AG09309 (cell line): ENCODE measurements at regions not wholly inside any gene's neighbourhood (a gene's known extent, or its start where the extent isn't known, plus 50 kb on each side); places are given as distances from the start of the nearest gene placed in this dataset.

Experiments
- DNase-seq: peaks from one replicate; pipeline ENCODE4 v3.0.0-alpha.2; 2010; ENCODE audit warnings: low read depth
- H3K4me3 ChIP-seq: 2 replicates; pipeline ENCODE4 v1.5.1; 2011; ENCODE audit warnings: mild to moderate bottlenecking, low read depth, low read length, moderate library complexity; ENCODE audit not compliant: control insufficient read depth
- TF ChIP-seq, protein P1 (sequence below): IDR thresholded peaks from 2 replicates; pipeline ENCODE4 v1.5.1; 2011; ENCODE audit warnings: mild to moderate bottlenecking, low read depth, low read length, inconsistent platforms; ENCODE audit not compliant: insufficient read depth, control insufficient read depth; ENCODE audit errors: missing control alignments

DNA sequence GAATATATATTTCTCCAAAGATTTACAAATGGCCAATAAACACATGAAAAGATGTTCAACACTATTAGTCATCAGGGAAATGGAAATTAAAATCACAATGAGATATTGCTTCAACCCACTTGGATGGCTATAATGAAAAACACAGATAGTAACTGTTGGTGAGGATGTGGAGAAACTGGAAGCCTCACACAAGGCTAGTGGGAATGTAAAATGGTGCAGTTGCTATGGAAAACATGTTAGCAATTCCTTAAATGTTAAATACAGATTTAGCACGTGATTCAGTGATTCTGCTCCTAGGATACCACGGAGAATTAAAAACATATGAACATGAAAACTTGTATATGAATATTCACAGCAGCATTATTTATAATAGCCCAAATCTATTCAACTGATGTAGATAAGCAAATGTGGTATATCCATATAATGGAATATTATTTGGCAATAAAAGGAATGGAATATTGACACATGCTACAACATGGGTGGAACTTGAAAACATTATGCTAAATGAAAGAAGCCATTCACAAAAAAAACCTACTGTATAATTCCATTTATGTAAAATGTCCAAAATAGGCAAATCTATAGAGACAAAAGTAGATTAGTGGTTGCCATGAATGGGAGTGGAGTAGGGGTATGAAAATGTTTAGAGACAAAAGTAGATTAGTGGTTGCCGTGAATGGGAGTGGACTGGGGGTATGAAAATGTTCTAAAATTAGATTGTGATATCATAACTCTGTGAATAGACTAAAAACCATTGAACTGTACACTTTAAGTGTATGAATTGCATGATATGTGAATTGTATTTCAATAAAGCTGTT is 227.1 kb upstream of the DDHD1 start:
- no peak overlapping the region for H3K4me3 ChIP-seq
- TF ChIP-seq, protein P1, sequence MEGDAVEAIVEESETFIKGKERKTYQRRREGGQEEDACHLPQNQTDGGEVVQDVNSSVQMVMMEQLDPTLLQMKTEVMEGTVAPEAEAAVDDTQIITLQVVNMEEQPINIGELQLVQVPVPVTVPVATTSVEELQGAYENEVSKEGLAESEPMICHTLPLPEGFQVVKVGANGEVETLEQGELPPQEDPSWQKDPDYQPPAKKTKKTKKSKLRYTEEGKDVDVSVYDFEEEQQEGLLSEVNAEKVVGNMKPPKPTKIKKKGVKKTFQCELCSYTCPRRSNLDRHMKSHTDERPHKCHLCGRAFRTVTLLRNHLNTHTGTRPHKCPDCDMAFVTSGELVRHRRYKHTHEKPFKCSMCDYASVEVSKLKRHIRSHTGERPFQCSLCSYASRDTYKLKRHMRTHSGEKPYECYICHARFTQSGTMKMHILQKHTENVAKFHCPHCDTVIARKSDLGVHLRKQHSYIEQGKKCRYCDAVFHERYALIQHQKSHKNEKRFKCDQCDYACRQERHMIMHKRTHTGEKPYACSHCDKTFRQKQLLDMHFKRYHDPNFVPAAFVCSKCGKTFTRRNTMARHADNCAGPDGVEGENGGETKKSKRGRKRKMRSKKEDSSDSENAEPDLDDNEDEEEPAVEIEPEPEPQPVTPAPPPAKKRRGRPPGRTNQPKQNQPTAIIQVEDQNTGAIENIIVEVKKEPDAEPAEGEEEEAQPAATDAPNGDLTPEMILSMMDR = no peak
- no peak for DNase-seq

- TF ChIP-seq, protein P1 = no peak
- DNase-seq = no peak
Measured at GRCh38 chr14:53378142-53378541, 225.0 kb upstream of the DDHD1 start.

GRCh38 chr14:53376064-53376463 is 222.9 kb upstream of the DDHD1 start:
- TF ChIP-seq, protein P1 = no peak
- DNase-seq = no peak
- H3K4me3 ChIP-seq = no peak overlapping the region

More at GRCh38 chr14:53378142-53378541, 225.0 kb upstream of the DDHD1 start:
- no peak overlapping the region for H3K4me3 ChIP-seq

- H3K4me3 ChIP-seq = no peak overlapping the region
- no peak for DNase-seq
- TF ChIP-seq, protein P1 = no peak
Measured at GRCh38 chr14:53375599-53375998, 222.5 kb upstream of the DDHD1 start.

DNA sequence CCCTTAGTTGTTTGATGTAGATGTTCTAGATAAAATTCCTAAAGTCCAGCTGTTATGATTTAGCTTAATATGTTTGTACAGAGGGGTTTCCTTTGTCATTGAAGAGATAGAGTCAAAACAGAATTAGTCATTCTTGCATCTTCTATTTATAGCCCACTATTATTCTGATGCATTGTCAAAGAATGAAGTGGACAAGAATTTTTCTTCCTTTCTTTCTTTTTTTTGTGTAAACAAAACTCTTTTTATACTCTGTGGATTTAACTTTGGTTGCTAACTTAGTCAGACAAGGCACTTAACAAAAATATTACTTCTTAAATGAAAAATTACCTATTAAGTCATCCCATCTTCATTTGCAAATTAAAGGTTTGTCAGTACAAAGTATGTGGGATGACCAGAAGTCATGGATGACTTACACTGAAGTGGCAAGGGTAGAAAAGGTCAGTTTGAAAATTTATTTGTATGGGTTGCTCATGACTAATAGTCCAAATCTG is 215.6 kb upstream of the DDHD1 start:
- DNase-seq = peak; percentile 74
- TF ChIP-seq, protein P1 = no peak
- no peak overlapping the region for H3K4me3 ChIP-seq

DNA sequence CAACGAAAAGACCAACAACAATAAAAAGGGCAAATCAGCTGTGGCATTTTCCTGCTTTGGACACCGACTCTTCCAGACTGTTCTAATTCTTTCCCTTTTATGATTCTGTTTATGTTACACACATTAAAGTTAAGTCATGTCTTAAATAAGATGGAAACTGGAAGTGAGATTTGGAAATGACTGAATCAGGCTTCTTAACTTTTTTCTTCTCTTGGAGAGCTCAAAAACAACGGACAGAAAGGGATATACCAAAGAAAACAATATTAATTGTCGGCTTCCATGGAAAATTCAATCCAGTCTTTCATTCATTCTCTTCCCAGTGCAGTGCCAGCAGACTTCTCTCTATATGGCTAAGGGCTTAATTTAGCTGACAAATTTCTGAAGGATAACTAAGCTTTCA is 214.9 kb upstream of the DDHD1 start:
- TF ChIP-seq, protein P1 = no peak
- no peak overlapping the region for H3K4me3 ChIP-seq
- no peak for DNase-seq
